GM18868 (cell line): ENCODE measurements at regions not wholly inside any gene's neighbourhood (a gene's known extent, or its start where the extent isn't known, plus 50 kb on each side); places are given as distances from the start of the nearest gene placed in this dataset.

Source experiments
- ATAC-seq: cut with Tn5 transposase; IDR thresholded peaks from one replicate; pipeline ENCODE4 v1.9.1; 2021; ENCODE audit warnings: mild to moderate bottlenecking, moderate library complexity; ENCODE audit not compliant: unreplicated experiment

DNA sequence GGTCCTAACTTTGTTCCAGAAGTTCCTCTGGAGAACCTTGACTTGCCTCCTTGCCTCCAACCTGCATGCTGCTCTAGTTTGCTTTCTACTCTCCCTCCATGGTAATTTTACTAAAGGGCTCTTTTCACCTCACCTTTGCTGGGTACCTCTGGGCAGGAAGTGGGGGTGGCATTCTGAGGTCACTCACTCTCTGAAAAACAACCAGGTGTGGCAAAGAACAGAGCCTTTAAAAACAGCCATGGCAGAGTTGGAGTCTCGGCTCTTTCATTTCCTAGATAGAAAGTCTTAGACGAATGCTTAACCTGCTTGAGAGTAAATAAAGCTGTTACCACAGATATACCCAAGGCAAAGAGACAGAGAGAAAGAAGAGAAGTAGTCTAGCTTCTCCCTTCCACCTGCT, 827.9 kb downstream of the BCL11B start:
- ATAC-seq, result no peak

DNA sequence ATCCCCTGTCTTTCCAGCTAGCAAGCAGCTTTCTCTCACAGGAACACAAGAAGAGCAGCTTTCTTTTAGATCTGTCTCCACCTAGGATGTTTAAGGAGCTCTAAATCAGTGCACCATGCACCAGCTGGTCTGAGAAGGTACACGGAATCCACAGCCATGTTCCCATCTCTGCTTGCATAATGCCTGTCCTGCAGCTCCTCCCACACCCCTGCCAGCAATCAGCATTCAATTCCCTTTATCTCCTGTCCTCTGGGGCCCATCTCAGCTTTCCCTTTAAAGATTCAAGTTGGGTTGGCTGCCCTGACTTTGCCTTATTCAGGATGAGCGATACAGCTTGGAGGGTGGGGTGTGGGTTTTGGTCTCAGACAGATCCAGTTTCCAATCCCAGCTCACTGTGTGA, 826.3 kb downstream of the BCL11B start:
- no peak for ATAC-seq

DNA sequence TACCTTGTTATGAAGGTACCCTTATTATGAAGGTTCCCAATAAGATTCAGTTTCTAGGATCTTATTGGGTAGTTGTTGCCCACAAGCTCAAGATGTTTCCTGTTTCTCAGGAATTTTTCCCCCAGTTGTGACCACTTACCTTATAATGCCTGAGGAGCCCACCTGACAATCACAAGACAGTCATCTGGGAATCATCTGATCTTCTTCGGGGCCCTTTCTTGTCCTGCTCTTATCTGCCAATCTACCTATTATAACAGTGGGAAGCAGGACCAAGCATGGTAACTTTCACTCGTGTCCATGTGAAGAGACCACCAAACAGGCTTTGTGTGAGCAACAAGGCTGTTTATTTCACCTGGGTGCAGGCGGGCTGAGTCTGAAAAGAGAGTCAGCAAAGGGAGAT, 825.5 kb downstream of the BCL11B start:
- no peak for ATAC-seq

DNA sequence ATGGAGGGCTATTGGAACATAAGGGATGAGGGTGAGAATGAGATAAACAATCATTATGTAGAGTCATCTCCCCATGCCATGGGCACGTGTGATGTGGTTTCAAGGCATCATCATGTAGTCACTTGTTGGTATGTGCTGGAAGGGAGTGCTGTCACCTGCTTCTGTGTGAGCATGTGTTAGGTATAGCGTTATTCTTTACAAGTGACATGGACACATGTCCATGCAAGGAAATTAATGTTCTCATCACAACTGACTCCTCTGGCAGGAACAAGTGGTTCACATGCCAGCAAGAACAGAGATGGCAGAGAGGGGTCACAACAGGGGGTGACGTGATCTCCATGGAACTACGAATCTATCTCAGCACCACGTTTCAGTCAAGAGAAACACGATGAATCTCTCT, 815.8 kb downstream of the BCL11B start:
- ATAC-seq, result no peak

DNA sequence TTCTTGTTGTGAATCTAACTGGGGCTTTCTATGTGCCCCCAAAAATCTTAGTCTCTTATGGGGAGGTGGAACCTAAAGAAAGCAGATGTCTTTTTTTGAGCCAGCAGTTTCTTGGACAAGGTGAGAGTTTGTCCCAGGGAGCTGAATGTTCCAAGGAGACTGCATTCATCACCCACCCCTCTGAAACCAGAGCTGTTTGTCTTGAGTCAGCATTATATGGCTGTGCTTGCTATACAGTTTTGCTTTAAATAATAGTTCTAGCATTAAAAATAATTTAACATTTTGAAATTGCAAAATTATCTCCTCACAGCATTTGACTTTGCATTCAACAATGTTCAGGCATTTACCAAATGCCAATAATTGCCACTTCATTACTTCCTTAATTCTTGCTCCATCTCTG, 813.3 kb downstream of the BCL11B start:
- ATAC-seq, result no peak

DNA sequence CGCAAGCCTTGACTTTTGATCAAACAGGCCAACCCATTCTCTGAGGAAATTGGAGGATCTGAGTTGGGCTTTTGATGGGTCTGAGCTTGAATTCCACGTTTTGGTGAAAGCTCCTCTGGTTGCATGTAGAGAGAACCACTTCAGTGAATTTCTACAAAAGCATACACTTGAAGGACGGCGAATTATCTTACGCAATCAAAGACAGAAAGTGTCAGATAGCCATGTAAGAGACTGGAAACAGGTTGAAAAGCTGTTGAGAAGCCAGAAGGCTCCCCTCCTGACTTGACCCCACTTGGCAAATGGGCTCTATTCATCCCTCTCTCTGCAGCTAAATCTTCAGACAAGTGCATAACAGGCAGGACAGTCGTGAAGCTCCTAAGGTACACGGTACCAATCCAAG, 809.1 kb downstream of the BCL11B start:
- no peak for ATAC-seq

DNA sequence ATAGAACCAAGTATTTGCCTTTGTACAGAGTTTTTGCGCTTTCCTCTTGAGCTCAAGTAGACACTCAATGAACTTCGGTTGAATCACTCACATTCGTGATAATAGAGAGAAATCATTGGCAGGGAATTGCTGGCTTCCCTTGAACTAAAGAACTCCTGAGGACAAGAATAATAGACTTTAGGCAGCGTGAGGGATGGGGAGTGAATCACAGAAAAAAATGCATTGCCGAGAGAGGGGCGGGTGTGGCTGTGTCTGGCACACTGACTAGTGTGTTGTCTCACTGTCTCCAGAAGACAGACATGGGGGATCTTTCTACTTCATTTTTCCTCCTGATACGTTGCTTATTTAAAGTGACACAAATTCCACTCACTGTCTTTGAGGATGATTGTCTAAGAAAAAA, 805.2 kb downstream of the BCL11B start:
- no peak for ATAC-seq

DNA sequence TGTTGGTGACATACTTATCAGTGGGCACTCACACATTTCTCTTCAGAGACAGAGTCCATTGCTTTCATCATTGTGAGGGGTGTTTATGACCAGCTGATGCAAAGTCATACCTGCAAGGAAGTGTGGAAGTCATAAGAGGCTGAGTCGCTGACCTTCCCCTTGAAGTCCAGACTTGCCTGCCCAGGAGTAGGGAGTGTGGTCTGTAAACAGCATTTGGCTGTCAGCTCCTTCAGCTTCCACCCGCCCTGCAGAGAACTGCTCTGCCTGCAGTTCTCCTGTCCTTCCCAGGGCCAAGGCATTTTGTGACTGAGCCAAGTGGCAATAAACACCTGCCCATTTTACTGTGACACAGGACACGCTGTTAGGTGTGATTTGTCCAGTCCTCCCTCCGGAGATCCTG, 801.3 kb downstream of the BCL11B start:
- no peak for ATAC-seq

DNA sequence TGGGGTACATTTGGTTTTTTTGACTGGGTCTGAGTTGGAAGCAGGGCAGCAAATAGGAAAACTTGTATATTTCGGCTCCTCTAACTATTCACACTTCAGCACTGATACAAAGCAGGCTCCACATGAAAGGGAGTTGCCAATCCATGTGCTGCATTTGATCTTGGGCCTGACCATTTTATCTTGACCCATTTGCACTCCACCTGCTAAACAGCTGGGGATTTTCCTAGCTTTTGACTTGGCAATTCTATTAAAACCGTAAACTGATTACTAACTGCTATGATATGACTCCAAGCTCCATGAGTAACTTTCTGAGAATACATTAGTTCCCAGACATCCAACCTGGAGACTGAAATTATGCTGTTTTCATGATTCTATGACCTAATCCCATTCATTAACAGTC, 797.1 kb downstream of the BCL11B start:
- no peak for ATAC-seq

DNA sequence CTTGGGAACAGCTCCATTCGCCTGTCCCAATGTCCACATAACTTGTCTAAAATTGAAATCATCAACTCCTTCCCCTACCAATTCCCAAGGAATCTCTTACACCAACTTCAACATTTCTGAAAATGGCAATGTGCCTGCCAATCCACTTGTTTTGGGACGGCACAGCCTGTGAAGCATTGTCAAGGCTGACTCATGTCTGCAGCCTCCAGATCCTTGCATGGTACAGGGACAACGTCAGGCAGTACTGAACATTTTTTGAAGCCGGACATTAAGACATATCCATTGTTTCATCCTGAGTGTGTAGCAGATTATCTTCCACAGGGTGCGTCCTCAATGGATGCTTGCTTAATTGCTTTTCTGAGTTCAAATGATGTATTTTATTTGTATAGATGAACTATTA, 794.1 kb downstream of the BCL11B start:
- no peak for ATAC-seq

DNA sequence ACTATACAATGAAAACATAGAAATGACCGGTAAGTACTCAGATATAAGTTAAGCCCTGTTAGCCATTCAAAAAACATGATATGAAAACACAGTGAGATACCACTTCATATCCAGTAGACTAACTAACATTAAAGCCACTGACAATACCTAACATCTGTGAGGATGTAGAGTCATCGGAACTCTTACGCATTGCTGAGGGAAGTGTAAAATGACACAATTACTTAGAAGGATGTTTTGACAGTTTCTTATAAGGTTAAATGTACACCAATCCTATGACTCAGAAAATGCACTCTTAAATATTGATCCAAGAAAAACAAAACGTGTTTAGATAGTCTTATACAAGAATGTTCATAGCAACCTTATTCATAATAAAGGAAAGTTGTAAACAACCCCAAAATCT, 782.9 kb downstream of the BCL11B start:
- no peak for ATAC-seq

DNA sequence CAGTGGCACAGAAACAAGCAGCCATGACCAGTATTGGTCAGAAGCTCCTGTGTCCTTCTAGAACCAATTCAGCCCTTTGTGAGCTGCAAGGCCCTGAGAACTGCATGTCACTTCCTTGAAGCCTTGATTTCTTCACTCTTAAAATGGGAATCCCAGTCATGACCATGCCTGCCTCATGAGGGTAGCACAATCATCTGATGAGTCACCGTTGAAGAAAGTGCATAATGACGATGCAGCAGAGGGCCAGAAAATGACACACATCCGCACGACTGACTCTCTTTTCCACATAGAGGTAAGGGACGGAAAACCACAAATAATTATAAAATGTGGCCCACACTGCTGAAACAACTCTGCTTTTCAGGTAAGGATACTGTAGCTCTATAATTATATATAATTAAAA, 777.4 kb downstream of the BCL11B start:
- no peak for ATAC-seq

DNA sequence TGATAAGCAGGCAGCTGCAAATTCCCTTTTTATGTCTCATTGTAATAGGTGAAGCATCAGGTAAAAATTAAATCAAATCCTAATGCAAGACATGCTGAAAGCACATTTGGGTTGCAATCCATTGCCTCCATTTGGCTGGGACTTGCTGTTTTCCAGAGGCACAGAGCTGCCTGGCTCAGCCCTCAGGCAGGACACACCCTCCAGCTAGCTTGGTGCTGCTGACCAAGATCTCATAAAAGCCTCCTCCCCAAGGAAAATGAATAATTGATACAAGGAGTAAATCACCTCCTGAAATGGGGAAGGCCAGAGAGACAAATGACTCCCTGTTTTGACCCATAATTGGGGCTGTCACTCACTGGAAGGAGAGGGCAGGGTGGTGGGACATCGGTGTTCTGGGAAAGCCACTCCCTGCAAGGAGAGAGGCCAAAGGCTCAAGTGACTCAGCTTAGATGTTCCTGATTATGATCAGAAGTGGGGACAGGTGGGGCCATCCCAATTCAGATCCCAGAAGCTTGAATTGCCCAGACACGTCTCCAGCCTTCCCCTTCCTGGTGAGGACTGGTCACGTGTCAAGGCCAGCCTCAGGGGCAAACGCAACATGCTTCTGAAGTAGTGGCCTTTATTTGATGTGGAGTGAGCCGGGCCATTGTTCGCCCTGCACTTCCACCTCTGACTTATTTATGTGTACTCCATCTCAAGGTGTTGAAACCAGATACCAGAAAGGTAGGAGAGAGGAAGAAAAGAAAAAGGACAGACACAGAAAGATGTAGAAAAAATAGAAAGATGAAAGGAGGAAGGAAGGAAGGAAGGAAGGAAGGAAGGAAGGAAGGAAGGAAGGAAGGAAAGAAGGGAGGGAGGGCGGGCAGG, 773.7 kb downstream of the BCL11B start:
- no peak for ATAC-seq

DNA sequence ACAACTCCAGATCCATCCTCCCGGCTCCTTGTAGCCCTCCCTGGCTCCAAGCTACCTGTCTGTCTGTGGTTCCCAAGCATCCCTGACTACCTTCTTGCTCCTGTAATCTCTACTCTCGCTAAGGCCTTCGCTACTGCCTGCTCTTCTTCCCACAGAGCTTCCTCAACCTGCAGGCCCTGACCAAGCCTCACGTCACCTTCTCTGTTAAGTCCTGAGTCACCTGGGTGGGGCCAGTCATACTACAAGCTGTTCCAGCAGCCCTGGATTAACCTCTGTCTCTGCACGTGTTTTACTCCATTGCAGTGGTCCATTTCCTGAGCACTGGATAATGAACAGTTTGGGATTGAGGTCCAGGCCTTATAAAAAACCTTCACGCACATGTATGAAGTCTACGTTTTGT, 770.7 kb downstream of the BCL11B start:
- no peak for ATAC-seq

DNA sequence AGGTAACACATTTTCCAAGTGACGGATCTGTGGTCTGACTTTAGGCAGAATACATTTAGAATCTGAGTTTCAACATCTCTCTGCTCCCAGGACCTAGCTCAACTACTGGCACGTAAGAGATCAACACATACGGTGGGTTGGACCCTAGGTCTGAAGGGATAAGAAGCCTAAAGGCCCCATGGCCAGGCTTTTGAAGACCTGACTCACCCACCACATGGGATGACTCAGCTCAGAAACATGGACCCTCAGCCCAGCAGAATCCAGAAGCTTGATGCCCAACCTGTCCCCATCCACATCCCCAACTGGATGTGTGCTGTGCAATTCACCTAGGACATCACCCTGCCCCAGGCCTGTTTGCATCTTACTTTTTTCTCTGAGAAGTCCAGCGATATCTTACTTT, 770.2 kb downstream of the BCL11B start:
- ATAC-seq, result no peak

DNA sequence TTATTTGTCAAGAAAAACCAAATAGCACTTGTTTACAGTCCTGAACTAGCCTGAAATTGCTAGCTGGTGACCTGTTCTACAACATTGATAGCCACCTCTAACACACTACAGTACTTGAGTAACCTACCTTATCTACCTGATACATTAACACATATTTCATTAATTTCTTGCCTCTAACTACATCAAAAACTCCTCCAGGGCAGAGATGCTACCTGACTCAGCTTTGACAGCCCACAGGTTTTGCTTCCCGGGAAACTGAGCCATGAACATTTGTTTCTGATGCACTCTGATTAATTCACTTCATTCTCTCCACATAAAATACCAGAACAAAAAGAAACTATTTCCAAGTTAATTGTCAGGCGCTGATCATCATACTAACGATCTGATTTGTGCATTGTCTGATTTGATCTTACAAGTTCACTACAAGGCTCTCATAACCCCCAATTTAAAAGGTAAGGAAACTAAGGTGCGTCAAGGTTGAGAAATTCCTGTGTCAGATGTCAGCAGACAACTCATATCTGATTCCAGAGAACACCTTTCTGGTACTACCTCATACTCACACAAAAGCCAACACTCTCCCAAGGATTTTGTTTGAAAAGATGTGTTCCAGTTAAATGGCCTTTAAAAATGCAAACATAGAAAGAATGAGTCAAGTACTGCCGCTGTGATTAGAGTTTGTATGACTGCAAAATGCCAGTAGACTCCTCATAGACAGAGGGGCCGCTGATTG, 768.7 kb downstream of the BCL11B start:
- no peak for ATAC-seq

DNA sequence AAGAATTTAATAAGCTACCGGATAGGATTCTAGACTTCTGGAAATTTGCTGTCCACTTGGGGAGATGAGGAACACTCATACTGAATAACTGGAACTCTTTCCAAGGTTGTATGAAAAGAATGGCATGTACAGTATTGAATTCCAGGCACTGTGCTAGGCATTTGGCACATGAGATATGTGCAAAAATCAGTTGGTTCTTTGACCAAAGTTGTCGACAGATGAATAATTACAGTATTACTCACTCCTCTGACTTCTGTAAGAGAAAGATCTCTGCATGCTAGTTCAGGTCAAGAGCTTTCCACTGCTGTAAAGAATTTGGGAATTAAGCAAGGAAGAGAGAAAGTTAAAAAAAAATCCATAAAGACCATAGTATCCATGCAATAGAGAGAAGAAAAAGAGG, 764.7 kb downstream of the BCL11B start:
- ATAC-seq, result no peak

DNA sequence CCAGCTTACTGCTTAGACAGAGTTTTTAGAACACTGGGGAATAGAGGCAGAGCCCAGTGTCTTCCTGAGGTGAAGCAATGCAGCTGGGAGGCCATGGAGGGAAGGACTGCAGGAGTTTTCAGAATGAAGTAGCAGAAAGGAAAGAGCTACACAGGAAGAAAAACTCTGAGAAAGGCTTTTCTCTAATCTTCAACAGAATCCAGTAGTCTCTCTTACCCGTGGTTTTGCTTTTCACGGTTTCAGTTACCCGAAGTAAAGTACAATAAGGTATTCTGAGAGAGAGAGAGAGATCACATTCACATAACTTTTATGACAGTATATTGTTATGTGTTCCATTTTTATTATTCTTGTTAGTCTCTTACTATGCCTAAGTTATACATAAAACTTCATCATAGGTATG, 761.6 kb downstream of the BCL11B start:
- ATAC-seq, result no peak

DNA sequence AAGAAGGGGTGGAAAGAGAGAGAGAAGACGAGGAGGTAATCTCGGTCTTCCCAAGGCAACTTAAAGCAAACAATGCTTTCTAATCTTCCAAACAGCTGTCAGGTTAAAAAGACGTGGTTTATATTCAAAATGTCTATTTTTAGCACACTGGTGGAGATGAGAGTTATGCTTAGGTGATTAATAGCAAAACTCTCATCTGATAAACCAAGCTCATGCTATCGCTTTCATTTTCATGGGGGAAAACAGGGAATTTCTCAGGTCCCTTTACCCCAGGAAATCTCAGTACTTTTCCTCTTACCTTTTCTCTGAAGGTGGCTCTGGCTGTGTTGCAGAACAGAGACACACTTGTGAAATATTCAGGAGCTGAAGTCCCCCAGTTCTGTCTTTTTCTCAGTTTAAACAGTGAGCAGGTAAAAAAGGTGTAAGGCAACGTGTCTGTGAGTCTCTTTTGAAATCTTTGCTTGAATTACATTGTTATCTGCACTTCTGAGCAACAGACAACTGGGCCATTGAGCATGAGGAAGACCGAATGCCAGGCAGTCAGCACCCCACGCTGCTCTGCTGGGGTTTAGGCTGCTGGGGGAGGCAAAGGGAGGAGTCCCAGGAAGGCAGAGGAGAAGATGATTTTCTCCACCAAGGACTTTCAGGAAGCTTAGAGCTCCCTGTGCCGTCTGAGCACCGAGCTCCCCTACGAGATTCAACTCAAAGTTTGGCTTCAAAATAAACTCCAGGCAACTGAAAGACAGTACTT, 759.3 kb downstream of the BCL11B start:
- ATAC-seq, result no peak

DNA sequence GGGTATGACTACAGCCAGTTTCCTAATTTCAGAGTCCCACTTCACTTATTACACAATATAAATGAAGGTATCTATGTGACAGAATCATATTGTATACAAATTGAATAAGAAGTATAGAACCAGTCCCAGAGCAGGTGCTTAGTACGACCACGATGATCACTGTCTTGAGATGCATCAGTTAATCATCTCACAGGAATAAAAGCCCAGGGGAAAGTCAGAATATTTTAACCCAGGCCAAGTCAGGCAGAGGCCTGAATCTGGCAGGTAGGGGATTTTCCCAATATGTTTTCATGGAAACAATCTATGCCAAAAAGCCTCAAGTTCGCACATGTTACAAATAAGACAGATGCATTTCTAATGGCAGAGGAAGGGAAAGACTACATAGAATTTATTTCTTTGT, 758.4 kb downstream of the BCL11B start:
- no peak for ATAC-seq

DNA sequence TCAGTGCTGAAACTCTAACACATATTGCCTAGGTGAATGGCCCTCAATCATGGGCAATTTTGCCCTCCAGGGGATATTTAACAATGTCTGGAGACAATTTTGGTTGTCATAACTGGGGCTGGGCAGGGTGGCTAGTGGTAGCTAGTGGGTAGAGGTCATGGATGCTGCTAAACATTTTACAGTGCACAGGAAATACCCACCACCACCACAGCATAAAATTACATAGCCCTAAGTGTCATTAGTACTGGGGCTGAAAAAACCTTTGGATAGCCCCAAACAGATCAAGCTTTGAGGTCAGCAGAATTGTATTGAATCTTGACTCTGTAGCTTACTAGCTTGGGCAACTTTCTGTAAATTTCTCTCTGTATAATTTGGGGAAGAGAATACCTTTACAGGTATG, 758.0 kb downstream of the BCL11B start:
- ATAC-seq, result no peak

DNA sequence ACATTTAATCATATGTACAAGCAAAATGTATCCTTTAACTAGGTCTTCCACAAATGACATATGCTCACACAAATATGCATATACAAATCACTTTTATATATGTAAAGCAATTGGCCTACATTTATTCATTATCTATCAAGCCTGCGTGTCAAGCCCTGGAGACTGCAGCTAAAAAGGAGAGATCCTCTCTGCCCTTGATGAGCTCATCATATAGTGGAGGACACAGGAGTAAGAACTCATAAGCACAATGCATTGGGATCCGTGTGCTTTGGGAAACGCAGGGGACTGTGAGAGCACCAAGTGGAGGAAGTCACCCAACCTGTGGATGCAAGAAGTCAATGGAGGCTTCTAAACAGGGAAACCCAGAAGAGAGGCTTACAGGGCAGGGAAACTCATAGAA, 735.7 kb downstream of the BCL11B start:
- no peak for ATAC-seq
